Heart left ventricle (tissue), 13 donors: ENCODE measurements at regions not wholly inside any gene's neighbourhood (a gene's known extent, or its start where the extent isn't known, plus 50 kb on each side); places are given as distances from the start of the nearest gene placed in this dataset.

ENCODE experiments used
- POLR2A ChIP-seq, 2 donors: fragments of 450-650 bp; IDR thresholded peaks; one replicate each; pipeline ENCODE4 v1.6.1; 2017; ENCODE audit warnings: antibody characterized with exemption in 2 of 2, mild to moderate bottlenecking in 2 of 2, moderate library complexity in 2 of 2
- TF ChIP-seq, protein P1 (sequence below), 12 donors: fragments of 200-600 bp; sonication (generic) in 4 of 12; IDR thresholded peaks; one replicate each; pipeline versions ENCODE4 v1.5.0 to v1.8.0; 2018 to 2022; ENCODE audit warnings: antibody characterized with exemption in 12 of 12, mild to moderate bottlenecking in 5 of 12
- donor health status: ischemic (EF 13 %, LVEDD 7.1; RV severe dilation, severe dysfunction).
- donor health status: DM: no; HTN: yes; CAD: no.
- donor health status: DM: no; HTN: no; CAD: no.
- donor health status: ischemic (EF 25% LVEDD 6.9; RV normal size, moderate dysfunction).
- donor health status: ischemic (EF 25% LVEDD 5.7; RV mildly dilated, moderate dysfunction).
- donor health status: ischemic (EF 35%, LVEDD 5.7; RV mildly dilated, moderate dysfunction).
- donor health status: nonischemic (EF 11% LVEDD 7.7; RV severe dilation, severe dysfunction).
- donor health status: DM: yes; HTN: yes; CAD: no.
- donor health status: PGD.
- donor health status: ischemic (EF 29% LVEDD 5.4; RV normal size, mild dysfunction).
- donor health status: nonischemic (EF 23%, LVEDD 6.1; RV moderate dilation, normal function).

DNA sequence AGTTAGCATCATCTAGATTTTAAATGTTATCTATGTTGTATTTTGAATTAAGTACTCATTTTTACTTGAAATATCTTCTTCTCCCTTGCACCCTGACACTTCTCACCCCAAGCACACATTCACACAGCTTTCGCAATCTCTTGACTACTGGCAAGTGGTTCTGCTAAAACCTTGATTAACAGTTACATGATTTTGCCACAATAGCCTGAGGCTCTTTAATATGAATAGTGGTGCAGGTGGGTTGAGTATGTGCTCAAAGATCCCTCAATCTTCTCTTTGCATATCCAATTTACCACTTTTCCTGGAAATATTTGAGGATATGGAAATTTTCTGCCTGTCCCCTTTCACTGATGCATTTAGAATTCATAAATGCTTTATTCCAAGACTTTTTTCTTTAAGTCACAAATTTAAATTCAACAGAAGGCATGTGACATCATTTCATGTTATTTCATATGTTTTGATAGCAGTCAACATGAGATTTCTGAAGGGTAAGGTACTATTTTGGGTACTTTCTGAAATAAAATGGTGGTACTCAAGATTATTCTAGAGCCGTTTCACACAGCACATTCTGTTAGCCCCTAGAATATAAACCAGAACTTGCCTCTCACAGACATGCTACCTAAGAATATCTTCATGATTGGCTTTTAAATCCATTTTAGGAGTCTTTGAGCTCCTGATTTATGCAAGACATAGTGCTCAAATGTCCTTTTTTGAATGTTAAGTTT lies 339.7 kb downstream of the RPRM start:
- TF ChIP-seq, protein P1, sequence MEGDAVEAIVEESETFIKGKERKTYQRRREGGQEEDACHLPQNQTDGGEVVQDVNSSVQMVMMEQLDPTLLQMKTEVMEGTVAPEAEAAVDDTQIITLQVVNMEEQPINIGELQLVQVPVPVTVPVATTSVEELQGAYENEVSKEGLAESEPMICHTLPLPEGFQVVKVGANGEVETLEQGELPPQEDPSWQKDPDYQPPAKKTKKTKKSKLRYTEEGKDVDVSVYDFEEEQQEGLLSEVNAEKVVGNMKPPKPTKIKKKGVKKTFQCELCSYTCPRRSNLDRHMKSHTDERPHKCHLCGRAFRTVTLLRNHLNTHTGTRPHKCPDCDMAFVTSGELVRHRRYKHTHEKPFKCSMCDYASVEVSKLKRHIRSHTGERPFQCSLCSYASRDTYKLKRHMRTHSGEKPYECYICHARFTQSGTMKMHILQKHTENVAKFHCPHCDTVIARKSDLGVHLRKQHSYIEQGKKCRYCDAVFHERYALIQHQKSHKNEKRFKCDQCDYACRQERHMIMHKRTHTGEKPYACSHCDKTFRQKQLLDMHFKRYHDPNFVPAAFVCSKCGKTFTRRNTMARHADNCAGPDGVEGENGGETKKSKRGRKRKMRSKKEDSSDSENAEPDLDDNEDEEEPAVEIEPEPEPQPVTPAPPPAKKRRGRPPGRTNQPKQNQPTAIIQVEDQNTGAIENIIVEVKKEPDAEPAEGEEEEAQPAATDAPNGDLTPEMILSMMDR (IDR thresholded peaks at IDR 0.05): no peak
- TF ChIP-seq POLR2A (IDR thresholded peaks at IDR 0.05): no peak
